Tibial nerve (tissue), 4 donors: ENCODE measurements at regions not wholly inside any gene's neighbourhood (a gene's known extent, or its start where the extent isn't known, plus 50 kb on each side); places are given as distances from the start of the nearest gene placed in this dataset.

Source experiments
- EP300 ChIP-seq, 2 donors: sonication (generic); formaldehyde crosslinking; IDR thresholded peaks; one replicate each; pipeline ENCODE4 v1.6.1; 2017; ENCODE audit warnings: antibody characterized with exemption in 2 of 2, mild to moderate bottlenecking in 1 of 2
- POLR2A ChIP-seq, 2 donors: fragments of 450-650 bp; IDR thresholded peaks; one replicate each; pipeline ENCODE4 v1.6.1; 2017; ENCODE audit warnings: antibody characterized with exemption in 2 of 2, mild to moderate bottlenecking in 2 of 2, moderate library complexity in 2 of 2
- TF ChIP-seq, protein P1 (sequence below), 5 experiments: fragments of 200-600 bp in 3 of 5; fragments of 450-650 bp in 2 of 5; sonication (generic) in 3 of 5; IDR thresholded peaks; one replicate each; pipeline ENCODE4 v1.5.1; 2016 to 2019; ENCODE audit warnings: antibody characterized with exemption in 5 of 5, mild to moderate bottlenecking in 3 of 5, moderate library complexity in 2 of 5

DNA sequence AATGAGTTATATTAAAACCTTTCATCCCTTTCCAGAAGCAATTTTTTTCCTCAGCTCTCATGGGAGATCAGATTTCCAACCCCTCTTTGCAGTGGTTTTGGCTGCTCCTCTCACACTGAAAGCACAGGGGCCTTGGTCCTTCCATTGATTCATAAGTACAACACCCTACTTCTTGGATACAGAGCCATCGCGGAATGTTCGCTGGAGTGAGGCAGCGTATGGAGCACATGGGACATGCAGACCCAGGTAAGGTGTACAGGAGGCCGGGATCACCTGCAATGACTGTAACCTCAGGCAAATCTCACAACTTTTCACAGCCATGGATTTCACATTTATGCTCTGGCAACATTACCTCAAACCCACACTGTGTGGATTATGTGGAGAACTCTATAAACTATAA is 75.2 kb upstream of the HEY2 start:
- TF ChIP-seq, protein P1, sequence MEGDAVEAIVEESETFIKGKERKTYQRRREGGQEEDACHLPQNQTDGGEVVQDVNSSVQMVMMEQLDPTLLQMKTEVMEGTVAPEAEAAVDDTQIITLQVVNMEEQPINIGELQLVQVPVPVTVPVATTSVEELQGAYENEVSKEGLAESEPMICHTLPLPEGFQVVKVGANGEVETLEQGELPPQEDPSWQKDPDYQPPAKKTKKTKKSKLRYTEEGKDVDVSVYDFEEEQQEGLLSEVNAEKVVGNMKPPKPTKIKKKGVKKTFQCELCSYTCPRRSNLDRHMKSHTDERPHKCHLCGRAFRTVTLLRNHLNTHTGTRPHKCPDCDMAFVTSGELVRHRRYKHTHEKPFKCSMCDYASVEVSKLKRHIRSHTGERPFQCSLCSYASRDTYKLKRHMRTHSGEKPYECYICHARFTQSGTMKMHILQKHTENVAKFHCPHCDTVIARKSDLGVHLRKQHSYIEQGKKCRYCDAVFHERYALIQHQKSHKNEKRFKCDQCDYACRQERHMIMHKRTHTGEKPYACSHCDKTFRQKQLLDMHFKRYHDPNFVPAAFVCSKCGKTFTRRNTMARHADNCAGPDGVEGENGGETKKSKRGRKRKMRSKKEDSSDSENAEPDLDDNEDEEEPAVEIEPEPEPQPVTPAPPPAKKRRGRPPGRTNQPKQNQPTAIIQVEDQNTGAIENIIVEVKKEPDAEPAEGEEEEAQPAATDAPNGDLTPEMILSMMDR (IDR thresholded peaks at IDR 0.05), result no peak
- TF ChIP-seq POLR2A (IDR thresholded peaks at IDR 0.05) (no peak), EP300 (IDR thresholded peaks at IDR 0.05) (no peak)
